ENCODE measurements at regions not wholly inside any gene's neighbourhood (a gene's known extent, or its start where the extent isn't known, plus 50 kb on each side); places are given as distances from the start of the nearest gene placed in this dataset.

DNA sequence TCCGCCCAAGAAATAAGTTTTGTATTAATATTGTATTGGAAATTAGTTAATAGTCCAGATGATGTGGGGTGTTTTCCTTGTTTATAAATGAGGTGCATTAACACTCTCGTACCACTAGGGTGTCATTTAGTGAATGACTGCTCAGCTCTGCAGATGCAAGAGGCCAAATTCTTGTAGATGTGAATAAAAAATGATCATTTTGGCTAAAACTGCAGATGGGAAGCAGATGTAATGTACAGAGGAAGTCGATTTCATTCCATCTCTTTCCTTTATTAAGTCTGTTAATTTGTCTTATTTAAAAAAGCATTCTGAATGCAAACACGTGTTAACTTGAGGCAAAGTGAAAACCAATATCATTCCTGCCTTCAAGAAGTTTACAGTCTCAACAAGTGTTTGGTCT lies 108.1 kb downstream of the DHX15 start:
- DNase-seq (ENCODE audit: low read depth), result no peak

DNA sequence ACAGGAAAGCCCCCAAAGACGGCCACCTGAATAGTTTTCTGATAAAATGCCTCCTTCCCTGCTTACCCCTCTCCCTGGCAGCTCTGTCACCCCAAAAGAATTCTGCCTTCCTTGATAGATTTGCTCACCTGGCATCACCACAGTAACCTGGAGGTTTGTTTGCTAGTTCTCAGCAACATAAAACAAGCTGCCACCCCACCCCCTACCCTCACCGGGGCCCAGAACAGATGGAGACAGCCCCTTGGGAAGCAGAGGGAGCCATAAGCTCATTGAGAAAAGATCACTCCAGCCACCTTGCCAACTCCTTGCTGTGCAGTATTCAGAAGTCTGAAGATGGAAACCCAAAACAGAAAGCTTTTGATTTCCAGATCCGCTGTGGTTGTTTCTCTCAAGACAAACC lies 108.6 kb downstream of the DHX15 start:
- no peak for DNase-seq (ENCODE audit: low read depth)

- DNase-seq (ENCODE audit: low read depth), result no peak
These were observed 111.0 kb downstream of the DHX15 start for GRCh38 chr4:24473309-24473721.

DNA sequence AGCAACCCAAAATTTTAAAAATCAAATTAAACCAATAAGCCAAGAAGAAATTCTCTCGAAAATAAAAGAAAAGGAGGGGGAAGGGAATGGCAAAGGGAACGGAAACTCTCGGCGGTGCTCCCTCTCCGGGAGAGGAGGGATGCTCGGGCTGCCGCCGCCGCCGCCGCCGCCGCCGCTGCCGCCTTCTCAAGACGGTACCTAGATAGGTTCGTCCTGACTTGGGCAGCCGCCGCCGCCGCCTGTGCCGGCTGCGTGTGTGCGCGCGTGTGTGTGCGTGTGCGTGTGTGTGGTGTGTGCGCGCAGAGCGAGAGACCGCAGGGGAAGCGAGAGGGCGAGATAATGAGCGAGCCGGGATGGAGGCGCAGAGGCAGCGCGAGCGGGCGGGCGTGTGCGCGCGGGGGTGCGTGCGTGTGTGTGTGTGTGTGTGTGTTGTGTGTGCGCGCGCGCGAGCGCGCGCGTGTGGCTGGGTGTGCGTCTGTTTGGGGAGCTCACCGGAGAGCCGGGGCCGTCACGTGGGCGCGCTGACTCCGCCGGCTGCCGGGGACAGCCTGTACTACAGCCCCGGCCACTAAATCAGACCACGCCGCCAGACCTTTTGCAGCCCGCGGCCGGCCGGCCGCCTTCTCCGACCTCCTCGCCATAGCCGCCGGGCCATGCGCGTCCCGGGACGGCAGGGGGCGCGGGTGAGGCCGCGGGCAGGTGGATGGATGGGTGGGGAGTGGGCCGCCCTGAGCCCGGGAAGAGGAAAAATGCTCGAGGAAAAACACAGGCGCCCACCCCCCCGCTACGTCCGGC lies 111.6 kb downstream of the DHX15 start:
- peak; percentile 23 for DNase-seq (ENCODE audit: low read depth)

GRCh38 chr4:24472161-24472510 lies 112.2 kb downstream of the DHX15 start:
- DNase-seq (ENCODE audit: low read depth), result no peak

DNA sequence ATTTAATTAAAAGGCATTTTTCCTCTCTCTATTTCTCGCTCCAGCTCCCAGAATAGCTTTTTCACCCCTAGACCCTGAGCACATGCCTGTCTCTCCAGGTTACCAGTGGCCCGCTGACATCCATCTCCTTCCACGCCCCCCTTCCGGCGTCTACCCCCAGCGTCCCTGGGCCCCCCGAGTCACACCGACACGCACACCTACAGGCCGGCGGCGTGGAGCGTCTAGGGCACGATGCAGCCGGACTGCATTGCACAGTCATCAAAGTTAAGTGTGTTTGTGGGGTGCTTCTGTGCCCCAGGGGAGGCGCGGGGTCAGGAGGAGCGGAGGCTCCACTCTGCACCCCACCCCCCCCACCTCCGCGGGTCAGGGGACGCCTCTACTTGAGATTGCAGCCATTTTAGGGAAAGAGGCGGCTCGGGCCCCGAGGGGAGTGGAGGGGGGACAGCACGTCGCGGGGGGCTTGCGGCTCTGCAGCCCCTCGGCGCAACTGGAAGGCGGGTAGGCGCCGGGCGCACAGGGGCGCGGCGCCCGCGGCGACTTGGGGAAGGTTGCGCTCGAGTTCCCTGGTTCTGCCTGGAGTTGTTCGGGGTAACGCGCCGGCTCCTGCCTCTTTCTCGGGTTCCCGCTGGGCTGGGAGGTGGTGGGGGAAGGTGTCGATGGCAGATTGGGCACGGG lies 112.7 kb downstream of the DHX15 start:
- DNase-seq (ENCODE audit: low read depth), result peak; percentile 1

- peak; percentile 11 for DNase-seq (ENCODE audit: low read depth)
These were observed 113.5 kb downstream of the DHX15 start for GRCh38 chr4:24470666-24471485.

DNA sequence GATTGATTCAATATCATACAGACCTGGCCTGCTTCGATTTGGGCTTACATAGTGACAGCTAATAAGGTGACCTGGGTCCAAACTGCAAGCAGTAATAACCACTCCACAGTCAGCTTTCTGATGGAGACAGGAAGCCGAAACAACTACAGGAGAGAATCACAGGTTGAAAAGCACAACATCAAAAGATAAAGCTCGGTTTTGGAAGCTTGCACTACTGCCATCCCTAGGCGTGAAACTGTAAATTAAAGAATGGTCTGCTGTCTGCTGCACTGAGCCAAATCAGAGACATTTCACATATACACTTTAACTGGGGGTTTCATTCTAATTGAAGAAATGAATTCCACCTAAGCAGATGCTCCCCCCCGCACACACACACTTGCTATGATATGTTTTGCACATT lies 116.3 kb downstream of the DHX15 start:
- no peak for DNase-seq (ENCODE audit: low read depth)

DNA sequence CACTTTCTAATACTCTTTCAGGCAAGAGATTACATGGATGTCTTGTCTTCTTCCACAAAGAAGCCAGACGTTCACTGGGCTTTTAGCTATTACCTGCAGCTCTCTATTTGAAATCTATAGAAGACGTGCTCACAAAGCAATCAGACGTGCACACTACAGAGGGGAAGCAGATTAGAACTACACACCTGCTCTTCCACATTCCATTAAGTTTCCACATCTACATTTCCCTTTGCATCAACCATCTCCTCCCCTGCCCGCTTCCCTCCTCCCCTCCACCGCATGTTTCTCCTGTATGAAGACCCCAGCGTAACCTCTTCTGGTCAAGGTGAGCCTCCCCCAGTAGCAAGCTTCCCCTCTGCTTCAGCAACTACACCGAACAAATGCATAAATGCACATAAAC lies 119.8 kb downstream of the DHX15 start:
- no peak for DNase-seq (ENCODE audit: low read depth)

DNA sequence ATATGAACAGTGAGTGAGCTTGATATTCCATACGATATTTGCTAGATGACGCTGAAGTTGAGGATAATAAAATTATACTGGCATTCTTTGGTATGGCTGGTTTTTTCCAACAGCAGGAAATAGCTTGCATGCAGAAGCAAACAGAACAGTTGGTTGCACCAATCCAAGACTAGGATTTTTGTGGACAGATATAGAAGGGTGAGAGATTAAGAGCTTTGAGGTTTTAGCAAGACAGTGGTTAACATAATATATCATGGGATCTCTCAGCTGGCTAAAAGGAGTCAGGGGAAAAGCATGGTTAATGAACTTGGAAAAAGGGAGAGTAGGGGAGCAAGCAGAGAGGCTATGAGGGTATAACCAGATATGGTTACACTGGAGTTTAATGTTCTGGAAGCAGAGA lies 127.9 kb downstream of the DHX15 start:
- no peak for DNase-seq (ENCODE audit: low read depth)

GRCh38 chr4:24453951-24454350 lies 130.4 kb downstream of the DHX15 start:
- no peak for DNase-seq (ENCODE audit: low read depth)

GRCh38 chr4:24451870-24452269 lies 132.5 kb downstream of the DHX15 start:
- no peak for DNase-seq (ENCODE audit: low read depth)

DNA sequence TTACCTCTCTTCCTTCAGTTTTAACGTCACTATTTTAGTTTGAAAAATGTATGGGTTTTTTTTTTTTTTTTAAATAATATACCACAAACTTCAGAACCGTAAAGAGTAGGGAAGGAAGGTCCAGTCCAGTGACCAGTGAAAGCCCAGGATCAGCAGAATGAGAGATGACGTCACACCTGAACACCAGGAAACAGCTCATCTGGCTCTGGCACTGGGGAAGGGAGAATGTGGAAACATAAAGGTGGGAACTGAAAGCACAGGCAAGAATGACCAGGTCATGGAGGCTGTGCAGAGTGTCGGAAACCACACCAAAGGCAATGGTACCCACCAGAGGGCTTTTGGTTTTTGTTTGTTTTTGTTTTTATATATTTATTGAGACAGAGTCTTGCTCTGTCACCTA lies 141.2 kb downstream of the DHX15 start:
- no peak for DNase-seq (ENCODE audit: low read depth)

GRCh38 chr4:24440765-24441164 lies 143.6 kb downstream of the DHX15 start:
- no peak for DNase-seq (ENCODE audit: low read depth)

DNA sequence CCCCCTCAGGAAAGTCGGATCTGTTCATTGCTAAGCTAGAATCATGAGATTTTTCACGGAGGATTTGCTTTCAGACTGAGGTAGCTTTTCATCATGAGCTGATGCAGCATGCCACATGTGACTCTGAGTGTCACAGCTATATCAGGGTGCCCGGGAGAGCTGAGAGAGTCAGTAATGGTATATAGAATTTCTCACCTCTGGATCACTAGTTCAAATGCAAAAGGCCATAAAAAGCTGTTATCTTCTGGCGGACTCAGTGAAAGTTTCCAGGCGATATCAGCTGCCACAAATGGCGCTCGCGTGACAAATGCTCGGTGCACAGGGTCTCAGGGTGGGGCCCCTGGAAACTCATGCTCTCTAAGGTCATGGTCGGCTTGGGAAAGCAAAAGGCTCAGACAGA lies 150.1 kb downstream of the DHX15 start:
- no peak for DNase-seq (ENCODE audit: low read depth)

DNA sequence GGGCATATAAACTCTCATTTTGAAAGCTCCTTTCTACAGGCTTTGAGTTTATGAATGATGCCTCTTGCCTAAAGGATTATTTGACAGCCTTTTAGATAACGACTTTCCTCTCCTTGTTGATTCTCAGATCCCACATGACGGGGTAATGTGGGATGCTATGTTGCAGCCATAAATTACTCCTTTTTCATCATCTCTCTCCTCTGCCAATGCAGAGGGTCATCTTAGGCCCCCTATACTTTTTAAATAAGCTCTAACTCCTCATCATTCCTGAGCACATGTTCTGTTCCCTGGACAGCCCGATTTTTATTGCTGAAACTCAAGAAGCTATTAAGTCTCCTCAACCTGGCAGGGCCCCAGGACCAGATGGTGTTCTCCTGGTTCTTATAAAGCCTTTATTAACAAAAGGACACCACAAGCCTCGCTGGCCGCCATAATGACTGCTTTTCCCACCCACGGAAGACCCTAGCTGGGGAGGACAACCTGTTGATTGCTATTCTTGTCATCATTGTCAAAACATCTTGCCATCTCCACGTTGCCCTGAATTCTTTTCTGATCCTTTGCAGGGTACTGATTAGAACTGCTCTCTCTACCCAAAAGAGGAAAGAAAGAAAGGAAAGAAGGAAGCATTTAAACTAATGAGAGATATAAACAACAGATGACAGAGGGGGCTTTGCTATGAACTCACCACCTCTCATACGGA lies 150.7 kb downstream of the DHX15 start:
- no peak for DNase-seq (ENCODE audit: low read depth)

DNA sequence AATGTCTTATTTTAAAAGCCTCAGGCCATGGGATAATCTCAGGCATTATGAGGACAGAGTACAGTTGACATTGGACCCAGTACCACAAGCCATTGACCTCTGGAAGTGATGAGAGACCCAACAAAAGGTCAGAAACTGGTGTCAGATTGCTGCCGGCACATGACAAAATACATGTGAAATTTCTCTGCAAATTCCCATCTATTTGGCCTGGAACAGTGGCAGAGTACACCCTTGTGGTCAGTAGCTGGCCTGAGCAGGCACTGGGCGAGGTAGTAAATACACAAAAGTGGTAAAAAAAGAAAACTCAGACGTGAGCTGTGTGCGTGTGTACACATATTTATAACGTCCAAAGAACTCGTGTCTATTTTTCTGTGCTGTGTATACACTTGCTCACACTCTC lies 155.5 kb downstream of the DHX15 start:
- no peak for DNase-seq (ENCODE audit: low read depth)

DNA sequence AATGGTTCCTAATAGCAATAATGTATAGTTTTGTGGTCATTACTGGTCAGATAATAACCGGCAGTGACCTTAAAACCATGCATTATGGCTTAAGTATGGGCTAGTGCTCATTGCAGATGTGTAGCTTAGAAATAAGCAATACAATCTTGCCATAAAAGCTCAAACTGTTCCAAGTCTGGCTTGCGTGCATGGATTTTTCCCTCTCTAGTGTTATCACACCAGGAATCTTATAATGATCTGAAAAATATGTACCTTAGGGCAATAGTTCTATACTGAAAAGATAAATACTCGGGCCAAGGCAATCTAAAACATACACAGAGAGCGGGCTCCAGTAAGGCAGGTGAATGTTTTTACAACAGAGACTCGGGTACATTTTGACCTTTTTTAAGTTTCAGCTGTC lies 157.8 kb downstream of the DHX15 start:
- DNase-seq (ENCODE audit: low read depth), result no peak

DNA sequence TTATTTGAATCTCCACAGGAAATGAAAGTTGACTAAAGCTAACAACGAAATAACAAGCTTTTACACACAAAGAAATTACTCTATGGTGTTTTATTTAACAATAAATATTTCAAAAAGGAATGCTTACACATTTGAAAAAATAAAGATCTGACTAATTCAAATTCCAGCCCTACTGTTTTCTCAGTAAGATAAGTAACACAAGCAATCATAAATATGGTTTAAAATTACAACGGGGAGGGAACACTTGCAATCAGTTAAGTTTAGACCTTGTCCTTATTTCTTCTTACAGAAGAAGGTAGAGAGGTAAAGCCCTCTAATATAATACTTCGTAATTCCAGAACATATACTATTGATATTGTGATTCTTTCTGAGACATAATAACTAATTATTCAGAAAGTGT lies 158.5 kb downstream of the DHX15 start:
- no peak for DNase-seq (ENCODE audit: low read depth)

GRCh38 chr4:24423670-24424069 lies 160.7 kb downstream of the DHX15 start:
- no peak for DNase-seq (ENCODE audit: low read depth)

GRCh38 chr4:24422644-24423043 lies 161.7 kb downstream of the DHX15 start:
- no peak for DNase-seq (ENCODE audit: low read depth)
